ENCODE measurements at regions not wholly inside any gene's neighbourhood (a gene's known extent, or its start where the extent isn't known, plus 50 kb on each side); places are given as distances from the start of the nearest gene placed in this dataset.

GRCh38 chr2:242065426-242065825, 195.9 kb downstream of the RTP5 start:
- Histone ChIP-seq H3K36me3 (ENCODE audit: control insufficient read depth in 2 of 4, insufficient read depth in 4 of 4, low read length in 3 of 4) (no peaks in the 10 kb centered on the region), H3K4ac (replicated peaks; ENCODE audit: insufficient read length, low read depth, low read length) (no peak overlapping the region), H4K91ac (replicated peaks; ENCODE audit: insufficient read length, low read length) (no peak overlapping the region), H3K79me2 (ENCODE audit: control insufficient read depth in 1 of 2, insufficient read depth in 2 of 2, low read length in 2 of 2) (no peaks in the 10 kb centered on the region), H4K20me1 (replicated peaks in 1 of 2; ENCODE audit: control insufficient read depth in 1 of 2, insufficient read depth in 2 of 2, low read length in 2 of 2) (peaks cover 0 to 4% of the 10 kb centered on the region in 2 experiments), H3K4me2 (ENCODE audit: insufficient read depth in 1 of 2, low read depth in 2 of 2, low read length in 2 of 2) (no peak overlapping the region), H2AK5ac (ENCODE audit: low read depth, low read length) (no peak overlapping the region), H4K5ac (ENCODE audit: insufficient read length, low read depth, low read length) (no peak overlapping the region), H3K56ac (replicated peaks; ENCODE audit: insufficient read length, low read depth, low read length) (no peak overlapping the region), H3K27ac (ENCODE audit: low read depth, low read length) (no peak overlapping the region), H3K79me1 (ENCODE audit: low read depth, low read length) (no peaks in the 10 kb centered on the region), H2AFZ (ENCODE audit: low read length) (no peak overlapping the region), H3K9ac (replicated peaks in 1 of 4; ENCODE audit: extremely low read depth in 1 of 4, low read depth in 3 of 4, low read length in 3 of 4) (no peak overlapping the region), H3K4me3 (ENCODE audit: extremely low read depth in 1 of 4, insufficient read depth in 2 of 4, low read depth in 3 of 4, low read length in 4 of 4) (no peak overlapping the region), H3K23me2 (ENCODE audit: low read depth, low read length) (peaks cover 3% of the 10 kb centered on the region), H4K8ac (ENCODE audit: extremely low read depth, insufficient read depth, low read length) (no peak overlapping the region), H2BK5ac (ENCODE audit: low read depth, low read length) (no peak overlapping the region), H3K23ac (ENCODE audit: insufficient read length) (no peak overlapping the region), H2BK15ac (ENCODE audit: low read length) (no peak overlapping the region), H2BK20ac (ENCODE audit: low read length) (no peak overlapping the region), H3K9me3 (ENCODE audit: insufficient read depth in 2 of 2, low read depth in 1 of 2, low read length in 1 of 2) (peaks cover 15% of the 10 kb centered on the region in 2 experiments), H3K14ac (ENCODE audit: insufficient read length) (no peak overlapping the region), H2BK12ac (ENCODE audit: low read depth, low read length) (no peak overlapping the region), H2BK120ac (replicated peaks; ENCODE audit: low read depth, low read length) (no peak overlapping the region), H3K4me1 (replicated peaks in 1 of 4; ENCODE audit: control insufficient read depth in 3 of 4, insufficient read depth in 4 of 4, low read length in 3 of 4) (peaks cover 3 to 17% (median 10%) of the 10 kb centered on the region in 4 experiments), H3K18ac (ENCODE audit: extremely low read depth, low read length) (no peak overlapping the region), H3K27me3 (replicated peaks in 1 of 4; ENCODE audit: control insufficient read depth in 3 of 4, extremely low read depth in 1 of 4, insufficient read depth in 3 of 4, low read length in 3 of 4) (no peaks in the 10 kb centered on the region; a peak in 2 of 7 replicates)
- ChIA-PET CTCF (ENCODE audit: partially characterized antibody) (no interaction called here), POLR2A (ENCODE audit: partially characterized antibody) (no interaction called here)
- TF ChIP-seq CBX5 (IDR thresholded peaks at IDR 0.05; ENCODE audit: low read depth, low read length) (no peak), HDAC2 (IDR thresholded peaks at IDR 0.05; ENCODE audit: borderline replicate concordance in 1 of 2, low read depth in 2 of 2, low read length in 2 of 2) (no peak), YY1 (IDR thresholded peaks at IDR 0.05; ENCODE audit: low read depth, low read length) (no peak), MAX (IDR thresholded peaks at IDR 0.05) (no peak), SP2 (IDR thresholded peaks at IDR 0.05; ENCODE audit: low read length) (no peak), CBX8 (IDR thresholded peaks at IDR 0.05; ENCODE audit: borderline replicate concordance, low read depth, low read length) (no peak), SRF (IDR thresholded peaks at IDR 0.05; ENCODE audit: low read depth, low read length) (no peak), RNF2 (IDR thresholded peaks at IDR 0.05; ENCODE audit: borderline replicate concordance, low read depth, low read length, missing control alignments, poor library complexity, severe bottlenecking) (no peak)
- no peak for DNase-seq (ENCODE audit: low read depth in 1 of 2, low spot score in 2 of 2)
- no peak for FAIRE-seq
- WGBS, 2 experiments (ENCODE audit: extremely low coverage in 1 of 2, insufficient coverage in 1 of 2, insufficient read length in 1 of 2, insufficient replicate concordance in 2 of 2, low coverage in 1 of 2, low lambda C conversion rate in 2 of 2, missing lambda C conversion rate in 1 of 2) = 95% methylated on average over 11 of the region's 11 CpGs; no CpG with 5 or more reads in 1 of the 2 experiments

All from H1 (cell line).